ENCODE measurements at regions not wholly inside any gene's neighbourhood (a gene's known extent, or its start where the extent isn't known, plus 50 kb on each side); places are given as distances from the start of the nearest gene placed in this dataset.
"Not testable (repeated sequence)": the region's sequence is repeated elsewhere in the genome, so short reads cannot be mapped to it uniquely, and the experiment has no call there.

DNA sequence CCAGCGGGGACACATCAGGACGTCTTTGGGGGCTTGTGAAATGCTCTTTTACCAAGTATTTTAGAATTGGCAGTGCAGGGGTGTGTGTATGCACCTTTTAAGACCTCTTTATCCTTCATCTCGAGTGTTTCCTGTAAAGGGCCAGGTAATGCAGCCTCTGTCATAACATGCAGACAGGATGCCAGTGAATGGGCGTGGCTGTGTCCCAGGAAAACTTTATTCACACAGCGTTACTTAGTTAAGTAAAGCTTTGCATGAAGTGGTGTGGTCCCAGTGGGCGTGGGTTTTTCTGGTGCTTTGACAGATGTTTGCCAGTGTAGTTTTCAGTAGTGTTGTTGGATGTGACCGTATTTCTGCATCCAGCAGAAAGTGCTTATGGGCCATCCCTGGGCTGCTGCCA, 70.3 kb upstream of the FAN1 start:
- DNase-seq (ENCODE audit: low read depth, low spot score), result not testable (repeated sequence)

DNA sequence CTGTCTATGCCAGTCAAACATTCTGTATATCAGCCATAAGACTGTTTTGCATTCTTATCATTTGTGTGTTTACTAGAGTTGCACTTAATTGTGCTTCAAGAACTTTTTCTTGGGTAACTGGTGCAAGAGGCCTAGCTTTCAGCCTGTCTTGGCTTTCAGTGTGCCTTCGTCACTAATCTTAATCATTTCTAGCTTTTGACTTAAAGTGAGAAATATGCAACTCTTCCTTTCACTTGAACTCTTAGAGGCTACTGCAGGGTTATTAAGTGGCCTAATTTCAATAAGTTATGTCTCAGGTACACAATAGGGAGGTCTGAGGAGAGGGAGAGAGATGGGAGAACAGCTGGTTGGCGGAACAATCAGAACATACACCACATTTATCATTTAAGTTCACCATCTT, 62.1 kb upstream of the FAN1 start:
- not testable (repeated sequence) for DNase-seq (ENCODE audit: low read depth, low spot score)

DNA sequence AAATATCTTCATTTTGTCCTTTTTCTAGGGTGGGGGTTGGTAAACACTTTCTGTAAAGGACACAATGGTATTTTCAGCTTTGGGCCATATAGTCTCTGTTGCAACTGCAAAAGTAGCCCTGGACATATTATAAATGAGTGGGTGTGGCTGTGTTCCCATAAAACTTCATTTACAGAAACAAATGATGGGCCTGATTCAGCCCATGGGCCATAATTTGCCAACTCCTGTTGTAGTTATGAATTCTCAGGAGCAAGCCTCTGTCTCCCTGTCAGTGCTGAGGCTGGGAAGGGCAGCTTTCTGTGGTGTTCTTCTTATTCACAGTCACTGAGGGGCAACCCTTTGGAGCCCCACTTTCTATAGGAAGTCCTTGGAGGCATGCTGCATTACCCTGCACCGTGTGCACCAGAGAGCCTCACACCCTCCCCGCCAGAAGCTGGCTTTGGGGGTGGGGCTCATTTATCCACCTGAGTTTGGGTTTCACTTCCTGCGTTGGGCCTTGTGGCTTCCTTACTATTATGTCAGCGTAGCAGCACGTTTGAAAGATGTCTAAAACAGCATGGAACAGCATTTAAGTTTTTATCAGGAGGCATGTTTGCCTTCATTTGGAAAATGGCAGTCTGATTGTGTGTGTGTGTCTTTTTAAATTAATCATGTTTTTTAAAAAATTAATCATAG, 60.8 kb upstream of the FAN1 start:
- DNase-seq (ENCODE audit: low read depth, low spot score), result peak; percentile 21

DNA sequence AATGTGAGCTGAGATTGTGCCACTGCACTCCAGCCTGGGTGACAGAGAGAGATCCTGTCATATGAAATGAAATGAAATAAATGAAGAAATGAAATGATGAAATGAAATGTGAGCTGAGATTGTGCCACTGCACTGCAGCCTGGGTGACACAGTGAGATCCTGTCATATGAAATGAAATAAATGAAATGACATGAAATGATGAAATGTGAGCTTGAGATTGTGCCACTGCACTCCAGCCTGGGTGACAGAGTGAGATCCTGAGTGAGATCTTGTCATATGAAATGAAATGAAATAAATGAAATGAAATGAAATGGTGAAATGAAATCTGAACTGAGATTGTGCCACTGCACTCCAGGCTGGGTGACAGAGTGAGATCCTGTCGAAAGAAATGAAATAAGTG, 58.2 kb upstream of the FAN1 start:
- DNase-seq (ENCODE audit: low read depth, low spot score), result not testable (repeated sequence)
